ENCODE measurements at regions not wholly inside any gene's neighbourhood (a gene's known extent, or its start where the extent isn't known, plus 50 kb on each side); places are given as distances from the start of the nearest gene placed in this dataset.
A peak's percentile ranks its signal among the peaks of the same experiment; 100 is the strongest.

- DNase-seq = no peak
Measured at GRCh38 chr12:93157279-93157678, 220.4 kb upstream of the NUDT4 start.

- no peak for DNase-seq
Measured at GRCh38 chr12:93158065-93158843, 219.5 kb upstream of the NUDT4 start.

GRCh38 chr12:93163260-93164036 lies 214.3 kb upstream of the NUDT4 start:
- DNase-seq = no peak

GRCh38 chr12:93164103-93164880 lies 213.4 kb upstream of the NUDT4 start:
- DNase-seq = no peak

- DNase-seq = no peak
Measured at GRCh38 chr12:93165384-93165932, 212.3 kb upstream of the NUDT4 start.

GRCh38 chr12:93166541-93167307 lies 211.0 kb upstream of the NUDT4 start:
- no peak for DNase-seq

GRCh38 chr12:93167331-93167730 lies 210.4 kb upstream of the NUDT4 start:
- no peak for DNase-seq

GRCh38 chr12:93167841-93168492 lies 209.8 kb upstream of the NUDT4 start:
- peak in 1 of 2 experiments; percentile 20 for DNase-seq

- DNase-seq = no peak
Measured at GRCh38 chr12:93168751-93169150, 209.0 kb upstream of the NUDT4 start.

GRCh38 chr12:93169536-93169935 lies 208.2 kb upstream of the NUDT4 start:
- no peak for DNase-seq

- no peak for DNase-seq
Measured at GRCh38 chr12:93170928-93171327, 206.8 kb upstream of the NUDT4 start.

GRCh38 chr12:93173178-93173957 lies 204.4 kb upstream of the NUDT4 start:
- no peak for DNase-seq

GRCh38 chr12:93174048-93174447 lies 203.7 kb upstream of the NUDT4 start:
- no peak for DNase-seq

- no peak for DNase-seq
Measured at GRCh38 chr12:93174473-93174872, 203.3 kb upstream of the NUDT4 start.

- no peak for DNase-seq
Measured at GRCh38 chr12:93176165-93176564, 201.6 kb upstream of the NUDT4 start.

- DNase-seq = no peak
Measured at GRCh38 chr12:93176610-93177126, 201.1 kb upstream of the NUDT4 start.

GRCh38 chr12:93177208-93178153 lies 200.2 kb upstream of the NUDT4 start:
- no peak for DNase-seq

GRCh38 chr12:93178154-93178878 lies 199.4 kb upstream of the NUDT4 start:
- DNase-seq = no peak

GRCh38 chr12:93179792-93180191 lies 197.9 kb upstream of the NUDT4 start:
- DNase-seq = no peak

All from stimulated activated CD4-positive, alpha-beta T cell treated with anti-CD3 and anti-CD28 coated beads, Interleukin-4, amount 100 ng/mL, for 4 hours (primary cell).